Muscle of leg (tissue), 3 donors: ENCODE measurements at regions not wholly inside any gene's neighbourhood (a gene's known extent, or its start where the extent isn't known, plus 50 kb on each side); places are given as distances from the start of the nearest gene placed in this dataset.

Source experiments
- DNase-seq: peaks from one replicate; pipeline ENCODE4 v3.0.0; 2013
- H3K27ac ChIP-seq: one replicate; pipeline ENCODE4 v1.5.1; 2013; ENCODE audit warnings: mild to moderate bottlenecking, low read length, control low read depth
- H3K27me3 ChIP-seq: one replicate; pipeline ENCODE4 v1.6.1; 2013; ENCODE audit warnings: low read length; ENCODE audit not compliant: control insufficient read depth, insufficient read depth
- H3K36me3 ChIP-seq: one replicate; pipeline ENCODE4 v1.6.1; 2013; ENCODE audit warnings: low read length; ENCODE audit not compliant: control insufficient read depth, insufficient read depth
- H3K4me1 ChIP-seq: one replicate; pipeline ENCODE4 v1.6.1; 2013; ENCODE audit warnings: low read length; ENCODE audit not compliant: control insufficient read depth, insufficient read depth
- H3K4me3 ChIP-seq: one replicate; pipeline ENCODE4 v1.5.1; 2013; ENCODE audit warnings: low read length, control low read depth
- H3K9me3 ChIP-seq: replicated peaks from 2 replicates; pipeline ENCODE4 v1.6.1; 2013; ENCODE audit warnings: low read depth, low read length; ENCODE audit not compliant: control insufficient read depth
- WGBS: methylation state at CpG from one replicate; pipeline ENCODE4 v1.1.5; 2013; ENCODE audit warnings: missing lambda C conversion rate; ENCODE audit not compliant: insufficient coverage; 5-methylcytosine and 5-hydroxymethylcytosine counted together

DNA sequence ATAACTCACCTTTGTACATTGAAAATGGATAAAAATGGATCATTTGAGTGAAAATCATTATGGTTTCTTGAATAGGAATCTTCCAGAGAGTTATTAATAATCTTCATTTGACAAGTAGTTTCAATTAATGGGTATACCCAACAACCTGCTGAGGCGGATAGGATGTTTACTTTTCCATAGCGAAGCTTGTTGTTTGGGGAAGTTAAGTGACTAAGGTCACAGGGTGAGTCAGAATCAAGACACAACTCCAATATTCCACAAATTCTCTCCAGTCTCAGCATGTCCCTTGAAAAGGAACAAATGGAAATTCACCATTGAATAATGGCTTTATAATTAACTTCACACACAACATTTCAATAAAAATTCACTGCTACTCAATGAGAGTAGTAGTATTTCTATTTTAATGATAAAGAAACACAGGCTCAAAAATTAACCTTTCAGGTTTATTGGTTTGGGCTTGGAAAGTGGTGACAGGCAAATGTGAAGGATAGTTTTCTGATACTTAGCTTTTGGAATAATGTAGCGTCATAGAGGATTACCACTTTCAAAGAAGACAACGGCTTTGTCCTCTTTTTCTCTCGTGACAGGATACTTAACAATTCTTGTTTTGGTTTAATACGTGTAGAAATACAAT lies 211.3 kb downstream of the GPD2 start:
- no peak overlapping the region for H3K27ac ChIP-seq
- no peaks in the 10 kb centered on the region for H3K9me3 ChIP-seq
- 100% methylated on average over 1 of the region's 6 CpGs for whole genome bisulfite sequencing

GRCh38 chr2:156648522-156648921 lies 212.3 kb downstream of the GPD2 start:
- no peaks in the 10 kb centered on the region for H3K4me1 ChIP-seq
- no peak overlapping the region for H3K4me3 ChIP-seq
- no peak overlapping the region for H3K27ac ChIP-seq
- H3K9me3 ChIP-seq, result no peaks in the 10 kb centered on the region
- no peaks in the 10 kb centered on the region for H3K27me3 ChIP-seq
- H3K36me3 ChIP-seq, result no peaks in the 10 kb centered on the region
- no peak for DNase-seq

More for the DNA sequence above, 211.3 kb downstream of the GPD2 start:
- Histone ChIP-seq H3K36me3 (no peaks in the 10 kb centered on the region), H3K4me3 (no peak overlapping the region), H3K27me3 (no peaks in the 10 kb centered on the region), H3K4me1 (no peaks in the 10 kb centered on the region)
- DNase-seq, result no peak

- no peaks in the 10 kb centered on the region for H3K27me3 ChIP-seq
- H3K4me1 ChIP-seq, result no peaks in the 10 kb centered on the region
- H3K36me3 ChIP-seq, result no peaks in the 10 kb centered on the region
- no peak overlapping the region for H3K27ac ChIP-seq
- H3K9me3 ChIP-seq, result no peaks in the 10 kb centered on the region
- no peak overlapping the region for H3K4me3 ChIP-seq
- peak; percentile 82 for DNase-seq
- WGBS, result 54% methylated on average over 1 of the region's 1 CpG
Measured at GRCh38 chr2:156649596-156649995, 213.4 kb downstream of the GPD2 start.

DNA sequence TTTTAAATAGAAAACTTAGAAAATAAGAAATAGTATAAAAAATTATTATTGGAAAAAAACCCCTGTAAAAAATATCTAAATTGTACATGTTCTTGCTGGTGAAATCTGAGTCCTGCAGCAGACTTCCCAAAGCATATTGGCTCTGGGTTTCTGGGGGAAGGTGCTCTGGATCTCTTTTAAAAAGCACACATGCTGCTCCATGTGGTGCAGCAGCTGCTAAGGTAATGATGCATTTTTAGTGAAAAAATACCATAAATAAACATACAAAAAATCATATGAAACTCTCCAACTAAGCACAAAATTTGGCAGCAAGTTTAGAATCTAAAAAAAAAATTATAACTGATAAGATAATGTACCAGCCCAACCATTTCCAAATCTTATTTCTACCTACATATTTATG lies 216.5 kb downstream of the GPD2 start:
- no peaks in the 10 kb centered on the region for H3K27me3 ChIP-seq
- DNase-seq, result no peak
- H3K27ac ChIP-seq, result no peak overlapping the region
- H3K4me3 ChIP-seq, result no peak overlapping the region
- no peaks in the 10 kb centered on the region for H3K36me3 ChIP-seq
- no peaks in the 10 kb centered on the region for H3K9me3 ChIP-seq
- H3K4me1 ChIP-seq, result no peaks in the 10 kb centered on the region

DNA sequence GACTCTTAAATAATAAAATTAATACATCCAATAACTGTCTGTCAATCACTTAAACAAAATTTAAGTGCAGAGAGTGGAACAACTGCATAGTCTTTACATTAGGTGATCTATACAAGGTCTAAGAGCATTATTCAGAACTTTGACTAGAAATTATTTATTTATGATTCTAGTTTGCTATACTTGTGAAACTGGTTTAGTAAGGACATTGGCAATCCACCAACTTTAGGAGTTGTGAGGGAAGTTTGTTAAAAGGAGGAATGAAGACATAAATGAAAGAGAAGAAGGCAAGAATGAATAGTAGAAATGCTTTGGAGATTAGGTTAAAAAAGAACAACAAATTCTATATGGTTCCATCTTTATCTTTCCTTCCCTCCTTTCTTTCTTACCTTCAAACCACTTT lies 217.5 kb downstream of the GPD2 start:
- Histone ChIP-seq H3K9me3 (no peaks in the 10 kb centered on the region), H3K27ac (no peak overlapping the region), H3K4me3 (no peak overlapping the region), H3K36me3 (no peaks in the 10 kb centered on the region), H3K27me3 (no peaks in the 10 kb centered on the region), H3K4me1 (no peaks in the 10 kb centered on the region)
- DNase-seq, result no peak

DNA sequence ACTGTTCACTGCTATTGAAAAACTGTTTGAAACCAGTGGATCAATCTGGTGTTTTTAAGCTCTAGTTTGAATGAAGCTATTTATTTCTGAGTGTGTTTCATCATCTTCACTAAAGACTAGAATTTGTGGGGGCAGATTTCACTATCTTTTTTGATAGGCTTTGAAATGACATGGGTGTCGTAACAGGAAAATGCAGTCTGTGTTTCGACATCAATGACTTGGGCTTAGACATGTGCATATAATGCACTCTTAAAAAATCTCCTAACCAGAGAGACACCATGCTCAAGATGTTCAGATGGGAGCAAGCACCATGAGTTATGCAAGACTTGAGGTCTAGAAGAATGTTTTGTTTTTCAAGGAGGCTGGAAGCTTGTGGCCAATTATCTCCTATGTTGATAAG lies 221.6 kb downstream of the GPD2 start:
- DNase-seq, result no peak
- no peaks in the 10 kb centered on the region for H3K4me1 ChIP-seq
- no CpG with 5 or more reads among the region's 2 CpGs for WGBS
- no peaks in the 10 kb centered on the region for H3K9me3 ChIP-seq
- H3K27ac ChIP-seq, result no peak overlapping the region
- H3K4me3 ChIP-seq, result no peak overlapping the region
- no peaks in the 10 kb centered on the region for H3K27me3 ChIP-seq
- H3K36me3 ChIP-seq, result no peaks in the 10 kb centered on the region

- no peak for DNase-seq
- WGBS, result 86% methylated on average over 3 of the region's 3 CpGs
- H3K27me3 ChIP-seq, result no peaks in the 10 kb centered on the region
- H3K4me3 ChIP-seq, result no peak overlapping the region
- H3K36me3 ChIP-seq, result no peaks in the 10 kb centered on the region
- H3K27ac ChIP-seq, result no peak overlapping the region
- no peaks in the 10 kb centered on the region for H3K4me1 ChIP-seq
- no peaks in the 10 kb centered on the region for H3K9me3 ChIP-seq
Measured at GRCh38 chr2:156659694-156660093, 223.5 kb downstream of the GPD2 start.

DNA sequence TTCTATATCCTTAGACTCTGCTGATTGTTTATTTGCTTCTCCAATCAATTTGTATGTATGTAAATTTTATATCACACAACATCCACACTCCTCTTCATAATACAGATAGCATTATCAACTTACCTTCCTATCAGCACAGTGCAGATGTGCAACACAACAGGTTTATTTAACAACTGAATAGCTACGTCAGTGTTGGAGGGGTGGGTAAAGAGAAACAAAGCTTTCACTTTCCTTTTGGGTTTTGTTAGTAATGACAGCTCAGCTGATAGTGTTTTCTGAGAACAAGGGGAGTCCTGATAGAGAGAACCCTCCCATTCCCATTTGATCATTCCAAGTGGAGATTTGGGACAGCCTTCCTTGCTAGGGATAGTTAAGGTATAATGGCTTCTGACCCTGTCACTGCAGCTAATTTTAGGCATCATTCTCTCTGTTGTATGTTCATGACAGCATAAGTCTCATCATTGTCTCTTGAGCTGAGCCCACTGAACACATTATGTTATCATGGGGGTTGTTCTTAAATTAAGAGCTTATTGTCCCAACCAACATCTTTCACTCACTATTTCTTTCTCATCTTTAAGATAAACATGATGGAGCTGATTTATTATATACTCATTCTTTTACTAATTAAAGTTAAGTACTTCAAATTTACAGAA lies 227.7 kb downstream of the GPD2 start:
- Histone ChIP-seq H3K36me3 (no peaks in the 10 kb centered on the region), H3K4me1 (no peaks in the 10 kb centered on the region), H3K9me3 (peaks cover 8% of the 10 kb centered on the region), H3K4me3 (no peak overlapping the region), H3K27me3 (no peaks in the 10 kb centered on the region), H3K27ac (no peak overlapping the region)
- DNase-seq, result no peak
- WGBS, result no CpG with 5 or more reads among the region's 1 CpG

GRCh38 chr2:156666130-156666785 lies 230.1 kb downstream of the GPD2 start:
- Histone ChIP-seq H3K4me3 (no peak overlapping the region), H3K27ac (no peak overlapping the region), H3K27me3 (no peaks in the 10 kb centered on the region), H3K9me3 (peaks cover 8% of the 10 kb centered on the region), H3K4me1 (no peaks in the 10 kb centered on the region), H3K36me3 (no peaks in the 10 kb centered on the region)
- DNase-seq, result no peak
- 89% methylated on average over 1 of the region's 4 CpGs for WGBS

DNA sequence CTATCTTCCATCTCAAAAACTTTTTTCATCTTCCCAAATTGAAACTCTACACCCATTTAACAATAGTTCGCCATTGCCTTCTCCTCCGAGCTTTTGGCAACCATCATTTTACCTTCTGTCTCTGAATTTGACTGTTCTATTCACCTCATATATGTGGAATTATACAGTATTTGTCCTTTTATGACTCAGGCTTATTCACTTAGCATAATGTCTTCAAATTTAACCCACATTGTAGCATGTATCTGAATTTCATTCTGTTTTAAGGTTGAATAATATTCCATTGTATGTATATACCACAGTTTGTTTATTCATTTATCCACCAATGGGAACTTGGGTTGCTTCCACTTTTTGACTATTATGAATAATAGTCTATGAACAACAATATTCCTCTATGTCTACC lies 233.9 kb downstream of the GPD2 start:
- Histone ChIP-seq H3K4me1 (no peaks in the 10 kb centered on the region), H3K9me3 (peaks cover 8% of the 10 kb centered on the region), H3K27me3 (no peaks in the 10 kb centered on the region), H3K27ac (no peak overlapping the region), H3K36me3 (no peaks in the 10 kb centered on the region), H3K4me3 (no peak overlapping the region)
- no peak for DNase-seq
- no CpG with 5 or more reads among the region's 2 CpGs for whole genome bisulfite sequencing
